A549 (cell line): ENCODE measurements at regions not wholly inside any gene's neighbourhood (a gene's known extent, or its start where the extent isn't known, plus 50 kb on each side); places are given as distances from the start of the nearest gene placed in this dataset.

Source experiments
- ATAC-seq, 2 experiments: fragments of 200-7000 bp in 1 of 2; fragments of >200 bp in 1 of 2; cut with Nextera tagmentation in 1 of 2; cut with Tn5 transposase in 1 of 2; 3 replicates each; pipeline versions ENCODE4 v1.8.0 to v1.9.1; 2018 to 2020; ENCODE audit warnings: mild to moderate bottlenecking in 1 of 2, moderate library complexity in 1 of 2
- CTCF ChIA-PET: fragments of 300-600 bp; sonication (Branson Sonifier 250); formaldehyde crosslinking; extraction: SDS; loops from one replicate; lab custom pipeline; 2021; ENCODE audit warnings: antibody characterized with exemption, inconsistent platforms; lab: Yijun Ruan, JAX
- POLR2A ChIA-PET: fragments of 350-600 bp; formaldehyde crosslinking; extraction: SDS; loops from one replicate; lab custom pipeline; 2021; ENCODE audit warnings: antibody characterized with exemption, inconsistent platforms; lab: Yijun Ruan, JAX
- DNase-seq, 2 experiments: peaks; one replicate each; pipeline versions ENCODE4 v3.0.0 to v3.0.0-alpha.2; 2011 to 2016; ENCODE audit warnings: low read depth in 1 of 2, low spot score in 1 of 2
- FAIRE-seq: peaks from 2 replicates; lab custom pipeline; 2011; peaks lifted over from hg19 to GRCh38; lab: Jason Lieb, UNC
- H3K27ac ChIP-seq, 2 experiments: fragments of >200 bp; sonication (Bioruptor Twin); formaldehyde crosslinking; 3 replicates each; pipeline ENCODE4 v1.5.1; 2016 to 2017
- H3K4me1 ChIP-seq: fragments of >200 bp; sonication (Bioruptor Twin); formaldehyde crosslinking; 3 replicates; pipeline ENCODE4 v1.6.1; 2016
- H3K4me2 ChIP-seq: fragments of >200 bp; sonication (Bioruptor Twin); formaldehyde crosslinking; 3 replicates; pipeline ENCODE4 v1.6.1; 2016
- H3K4me3 ChIP-seq: fragments of >200 bp; sonication (Bioruptor Twin); formaldehyde crosslinking; 3 replicates; pipeline ENCODE4 v1.5.1; 2016
- H3K9me3 ChIP-seq: fragments of >200 bp; sonication (Bioruptor Twin); formaldehyde crosslinking; 3 replicates; pipeline ENCODE4 v1.6.1; 2016
- CBX8 ChIP-seq: fragments of 200-600 bp; sonication (generic); IDR thresholded peaks from 2 replicates; pipeline ENCODE4 v1.6.1; 2016
- EP300 ChIP-seq, 2 experiments: fragments of >200 bp; sonication (Bioruptor Twin); formaldehyde crosslinking; IDR thresholded peaks; 2 replicates in 1 of 2; 3 replicates in 1 of 2; pipeline ENCODE4 v1.6.1; 2016 to 2017
- FOSL2 ChIP-seq, 2 experiments: fragments of 450-650 bp in 1 of 2; fragments of >200 bp in 1 of 2; sonication (Bioruptor Twin) in 1 of 2; formaldehyde crosslinking; IDR thresholded peaks; 2 replicates each; pipeline versions ENCODE4 v1.5.0 to v1.6.1; 2016 to 2020; ENCODE audit warnings: mild to moderate bottlenecking in 1 of 2, moderate library complexity in 1 of 2
- HOXA7 ChIP-seq: fragments of 250-450 bp; sonication (Bioruptor Pico); IDR thresholded peaks from 2 replicates; pipeline ENCODE4 v1.5.0; 2020; ENCODE audit warnings: mild to moderate bottlenecking, moderate library complexity
- HOXB5 ChIP-seq: fragments of 250-450 bp; sonication (Bioruptor Pico); IDR thresholded peaks from 2 replicates; pipeline ENCODE4 v1.5.0; 2020; ENCODE audit warnings: mild to moderate bottlenecking, moderate library complexity
- KDM1A ChIP-seq: fragments of 200-600 bp; sonication (generic); IDR thresholded peaks from 2 replicates; pipeline ENCODE4 v1.6.1; 2016; ENCODE audit warnings: low read depth, mild to moderate bottlenecking
- MAZ ChIP-seq: fragments of 150-350 bp; IDR thresholded peaks from 2 replicates; pipeline ENCODE4 v1.6.1; 2014; ENCODE audit warnings: antibody characterized with exemption, low read depth, low read length, borderline replicate concordance
- MYC ChIP-seq: IDR thresholded peaks from 2 replicates; pipeline ENCODE4 v1.6.1; 2012; ENCODE audit warnings: mild to moderate bottlenecking, inconsistent platforms, low read length, improper control_type of control experiment, borderline replicate concordance
- NR3C1 ChIP-seq: fragments of >200 bp; sonication (Bioruptor Twin); formaldehyde crosslinking; IDR thresholded peaks from 3 replicates; pipeline ENCODE4 v1.6.1; 2017
- POLR2AphosphoS2 ChIP-seq: conservative IDR thresholded peaks from 2 replicates; pipeline ENCODE4 v1.6.1; 2012; ENCODE audit warnings: low read length, improper control_type of control experiment, inconsistent platforms
- RFX5 ChIP-seq: fragments of 450-650 bp; IDR thresholded peaks from 2 replicates; pipeline ENCODE4 v1.7.1; 2014; ENCODE audit warnings: antibody characterized with exemption, mild to moderate bottlenecking, moderate library complexity
- SMC3 ChIP-seq: fragments of >200 bp; sonication (Bioruptor Twin); formaldehyde crosslinking; IDR thresholded peaks from 3 replicates; pipeline ENCODE4 v1.6.1; 2018; ENCODE audit warnings: inconsistent platforms
- TFCP2L1 ChIP-seq: fragments of 250-450 bp; sonication (Bioruptor Pico); IDR thresholded peaks from 2 replicates; pipeline ENCODE4 v1.5.0; 2021; ENCODE audit warnings: mild to moderate bottlenecking
- ZC3H11A ChIP-seq: fragments of 450-650 bp; IDR thresholded peaks from 2 replicates; pipeline ENCODE4 v1.6.1; 2014; ENCODE audit warnings: antibody characterized with exemption, mild to moderate bottlenecking
- ZSCAN20 ChIP-seq: fragments of 250-450 bp; sonication (Bioruptor Pico); IDR thresholded peaks from 2 replicates; pipeline ENCODE4 v1.8.0; 2022; ENCODE audit warnings: mild to moderate bottlenecking, moderate library complexity
- WGBS: methylation state at CpG from one replicate; pipeline ENCODE4 v1.1.6; 2017; ENCODE audit errors: missing lambda C conversion rate; 5-methylcytosine and 5-hydroxymethylcytosine counted together
- TF ChIP-seq, protein P1 (sequence below): fragments of 150-350 bp; IDR thresholded peaks from 2 replicates; pipeline ENCODE4 v1.6.1; 2014; ENCODE audit warnings: low read depth, mild to moderate bottlenecking, low read length
- TF ChIP-seq, protein P2 (sequence below): IDR thresholded peaks from 2 replicates; pipeline ENCODE4 v1.6.1; 2012
- TF ChIP-seq, protein P3 (sequence below): fragments of 450-650 bp; IDR thresholded peaks from 2 replicates; pipeline ENCODE4 v1.6.1; 2014; ENCODE audit warnings: antibody characterized with exemption
- TF ChIP-seq, protein P4 (sequence below): fragments of >200 bp; sonication (Bioruptor Twin); formaldehyde crosslinking; IDR thresholded peaks from 2 replicates; pipeline ENCODE4 v1.6.1; 2016
- TF ChIP-seq, protein P5 (sequence below): fragments of 200-600 bp; sonication (generic); IDR thresholded peaks from 2 replicates; pipeline ENCODE4 v1.6.1; 2016; ENCODE audit warnings: antibody characterized with exemption, mild to moderate bottlenecking, moderate library complexity

DNA sequence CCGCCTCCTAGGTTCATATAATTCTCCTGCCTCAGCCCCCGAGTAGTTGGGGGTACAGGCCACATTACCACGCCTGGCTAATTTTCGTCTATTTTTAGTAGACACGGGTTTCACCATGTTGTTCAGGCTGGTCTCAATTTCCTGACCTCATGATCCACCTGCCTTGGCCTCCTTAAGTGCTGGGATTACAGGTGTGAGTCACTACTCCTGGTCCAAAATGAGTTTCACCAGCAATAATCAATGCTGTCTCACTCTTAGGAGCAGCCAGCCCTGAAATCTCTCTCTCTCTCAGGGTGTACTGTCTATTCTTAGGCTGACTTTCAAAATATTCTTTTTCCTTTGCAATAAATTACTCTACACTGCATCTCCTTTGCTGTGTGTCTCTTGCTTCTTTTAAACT is 177.5 kb upstream of the HSFY2 start (continued):
- TF ChIP-seq, protein P1, sequence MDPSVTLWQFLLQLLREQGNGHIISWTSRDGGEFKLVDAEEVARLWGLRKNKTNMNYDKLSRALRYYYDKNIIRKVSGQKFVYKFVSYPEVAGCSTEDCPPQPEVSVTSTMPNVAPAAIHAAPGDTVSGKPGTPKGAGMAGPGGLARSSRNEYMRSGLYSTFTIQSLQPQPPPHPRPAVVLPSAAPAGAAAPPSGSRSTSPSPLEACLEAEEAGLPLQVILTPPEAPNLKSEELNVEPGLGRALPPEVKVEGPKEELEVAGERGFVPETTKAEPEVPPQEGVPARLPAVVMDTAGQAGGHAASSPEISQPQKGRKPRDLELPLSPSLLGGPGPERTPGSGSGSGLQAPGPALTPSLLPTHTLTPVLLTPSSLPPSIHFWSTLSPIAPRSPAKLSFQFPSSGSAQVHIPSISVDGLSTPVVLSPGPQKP: no peak
- no peak for TF ChIP-seq MAZ
- TF ChIP-seq, protein P2, sequence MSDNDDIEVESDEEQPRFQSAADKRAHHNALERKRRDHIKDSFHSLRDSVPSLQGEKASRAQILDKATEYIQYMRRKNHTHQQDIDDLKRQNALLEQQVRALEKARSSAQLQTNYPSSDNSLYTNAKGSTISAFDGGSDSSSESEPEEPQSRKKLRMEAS: no peak
- TF ChIP-seq FOSL2 (IDR thresholded peaks at IDR 0.05): no peak
- no peak for TF ChIP-seq FOSL2 (CRISPR knock-in tag; IDR thresholded peaks at IDR 0.05)
- no peak for TF ChIP-seq CBX8
- TF ChIP-seq TFCP2L1: no peak
- no peak for TF ChIP-seq EP300 (IDR thresholded peaks at IDR 0.05)

DNA sequence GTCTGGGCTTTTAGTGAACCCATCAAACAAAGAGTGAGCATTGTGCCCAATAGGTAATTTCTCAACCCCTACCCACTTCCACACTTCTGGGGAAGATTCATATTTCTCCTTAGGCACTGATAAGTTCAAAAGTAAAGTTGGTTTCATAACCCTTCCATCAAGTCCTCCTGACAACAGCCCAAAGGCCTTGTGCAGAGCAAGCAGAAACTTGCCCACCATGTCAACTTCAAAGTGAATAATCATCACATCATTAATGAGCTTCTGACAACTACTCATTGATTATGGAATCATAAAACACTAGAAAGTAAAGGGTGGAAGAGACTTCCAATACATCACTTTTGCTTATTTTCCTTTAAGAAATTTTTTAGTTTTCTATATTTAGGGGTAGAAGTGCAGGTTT is 163.3 kb upstream of the HSFY2 start:
- H3K4me1 ChIP-seq: no peaks in the 10 kb centered on the region
- DNase-seq (no peak), FAIRE-seq (no peak), ATAC-seq (no peak)
- no peaks in the 10 kb centered on the region for H3K9me3 ChIP-seq
- no peak overlapping the region for H3K4me3 ChIP-seq
- TF ChIP-seq, protein P3, sequence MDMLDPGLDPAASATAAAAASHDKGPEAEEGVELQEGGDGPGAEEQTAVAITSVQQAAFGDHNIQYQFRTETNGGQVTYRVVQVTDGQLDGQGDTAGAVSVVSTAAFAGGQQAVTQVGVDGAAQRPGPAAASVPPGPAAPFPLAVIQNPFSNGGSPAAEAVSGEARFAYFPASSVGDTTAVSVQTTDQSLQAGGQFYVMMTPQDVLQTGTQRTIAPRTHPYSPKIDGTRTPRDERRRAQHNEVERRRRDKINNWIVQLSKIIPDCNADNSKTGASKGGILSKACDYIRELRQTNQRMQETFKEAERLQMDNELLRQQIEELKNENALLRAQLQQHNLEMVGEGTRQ: no peak
- TF ChIP-seq, protein P4, sequence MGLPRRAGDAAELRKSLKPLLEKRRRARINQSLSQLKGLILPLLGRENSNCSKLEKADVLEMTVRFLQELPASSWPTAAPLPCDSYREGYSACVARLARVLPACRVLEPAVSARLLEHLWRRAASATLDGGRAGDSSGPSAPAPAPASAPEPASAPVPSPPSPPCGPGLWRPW: no peak
- TF ChIP-seq ZC3H11A (no peak), SMC3 (no peak), HOXB5 (CRISPR knock-in tag) (no peak)
- ChIA-PET POLR2A (no interaction called here), CTCF (no interaction called here)
- no peak overlapping the region for H3K27ac ChIP-seq
- H3K4me2 ChIP-seq: no peak overlapping the region

DNA sequence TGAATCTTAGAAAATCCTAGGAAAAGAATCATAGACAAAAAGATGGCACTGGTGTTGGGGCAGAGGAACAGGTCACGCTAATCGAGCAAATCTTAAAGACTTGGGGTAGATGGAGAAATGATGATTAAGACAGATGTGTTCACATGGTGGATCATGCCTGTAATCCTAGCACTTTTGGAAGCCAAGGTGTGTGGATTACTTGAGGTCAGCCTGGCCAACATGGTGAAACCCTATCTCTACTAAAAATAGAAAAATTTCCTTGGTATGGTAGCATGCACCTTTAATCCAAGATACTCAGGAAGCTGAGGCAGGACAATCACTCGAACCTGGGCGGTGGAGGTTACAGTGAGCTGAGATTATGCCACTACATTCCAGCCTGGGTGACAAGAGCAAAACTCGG is 145.7 kb upstream of the HSFY2 start:
- ATAC-seq: no peak
- 17% methylated on average over 5 of the region's 5 CpGs for WGBS
- no peak for FAIRE-seq
- no peak overlapping the region for H3K4me2 ChIP-seq
- H3K4me1 ChIP-seq: no peaks in the 10 kb centered on the region
- no peak for TF ChIP-seq TFCP2L1
- no peak for TF ChIP-seq MYC
- TF ChIP-seq RFX5: no peak
- no peak for TF ChIP-seq NR3C1
- TF ChIP-seq POLR2AphosphoS2: no peak
- no peak for TF ChIP-seq ZSCAN20 (CRISPR knock-in tag)
- TF ChIP-seq, protein P2: no peak
- TF ChIP-seq, protein P5, sequence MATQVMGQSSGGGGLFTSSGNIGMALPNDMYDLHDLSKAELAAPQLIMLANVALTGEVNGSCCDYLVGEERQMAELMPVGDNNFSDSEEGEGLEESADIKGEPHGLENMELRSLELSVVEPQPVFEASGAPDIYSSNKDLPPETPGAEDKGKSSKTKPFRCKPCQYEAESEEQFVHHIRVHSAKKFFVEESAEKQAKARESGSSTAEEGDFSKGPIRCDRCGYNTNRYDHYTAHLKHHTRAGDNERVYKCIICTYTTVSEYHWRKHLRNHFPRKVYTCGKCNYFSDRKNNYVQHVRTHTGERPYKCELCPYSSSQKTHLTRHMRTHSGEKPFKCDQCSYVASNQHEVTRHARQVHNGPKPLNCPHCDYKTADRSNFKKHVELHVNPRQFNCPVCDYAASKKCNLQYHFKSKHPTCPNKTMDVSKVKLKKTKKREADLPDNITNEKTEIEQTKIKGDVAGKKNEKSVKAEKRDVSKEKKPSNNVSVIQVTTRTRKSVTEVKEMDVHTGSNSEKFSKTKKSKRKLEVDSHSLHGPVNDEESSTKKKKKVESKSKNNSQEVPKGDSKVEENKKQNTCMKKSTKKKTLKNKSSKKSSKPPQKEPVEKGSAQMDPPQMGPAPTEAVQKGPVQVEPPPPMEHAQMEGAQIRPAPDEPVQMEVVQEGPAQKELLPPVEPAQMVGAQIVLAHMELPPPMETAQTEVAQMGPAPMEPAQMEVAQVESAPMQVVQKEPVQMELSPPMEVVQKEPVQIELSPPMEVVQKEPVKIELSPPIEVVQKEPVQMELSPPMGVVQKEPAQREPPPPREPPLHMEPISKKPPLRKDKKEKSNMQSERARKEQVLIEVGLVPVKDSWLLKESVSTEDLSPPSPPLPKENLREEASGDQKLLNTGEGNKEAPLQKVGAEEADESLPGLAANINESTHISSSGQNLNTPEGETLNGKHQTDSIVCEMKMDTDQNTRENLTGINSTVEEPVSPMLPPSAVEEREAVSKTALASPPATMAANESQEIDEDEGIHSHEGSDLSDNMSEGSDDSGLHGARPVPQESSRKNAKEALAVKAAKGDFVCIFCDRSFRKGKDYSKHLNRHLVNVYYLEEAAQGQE: no peak
- no peak for TF ChIP-seq KDM1A
- no peak for TF ChIP-seq HOXA7 (CRISPR knock-in tag)
- no peak for TF ChIP-seq EP300 (IDR thresholded peaks at IDR 0.05)
- TF ChIP-seq, protein P1: no peak
- TF ChIP-seq, all 56 proteins: peak for 0
- H3K9me3 ChIP-seq: no peaks in the 10 kb centered on the region
- H3K4me3 ChIP-seq: no peak overlapping the region
- H3K27ac ChIP-seq: no peak overlapping the region
- POLR2A ChIA-PET: no interaction called here
- CTCF ChIA-PET: no interaction called here
- DNase-seq: no peak
